ENCODE measurements at regions not wholly inside any gene's neighbourhood (a gene's known extent, or its start where the extent isn't known, plus 50 kb on each side); places are given as distances from the start of the nearest gene placed in this dataset.
A peak's percentile ranks its signal among the peaks of the same experiment; 100 is the strongest.
"Not testable (repeated sequence)": the region's sequence is repeated elsewhere in the genome, so short reads cannot be mapped to it uniquely, and the experiment has no call there.

- no peak for DNase-seq (ENCODE audit: low spot score)
Measured at GRCh38 chr4:82247629-82248028, 126.2 kb downstream of the HNRNPD start.

- DNase-seq (ENCODE audit: low spot score): no peak
Measured at GRCh38 chr4:82247171-82247570, 126.6 kb downstream of the HNRNPD start.

DNA sequence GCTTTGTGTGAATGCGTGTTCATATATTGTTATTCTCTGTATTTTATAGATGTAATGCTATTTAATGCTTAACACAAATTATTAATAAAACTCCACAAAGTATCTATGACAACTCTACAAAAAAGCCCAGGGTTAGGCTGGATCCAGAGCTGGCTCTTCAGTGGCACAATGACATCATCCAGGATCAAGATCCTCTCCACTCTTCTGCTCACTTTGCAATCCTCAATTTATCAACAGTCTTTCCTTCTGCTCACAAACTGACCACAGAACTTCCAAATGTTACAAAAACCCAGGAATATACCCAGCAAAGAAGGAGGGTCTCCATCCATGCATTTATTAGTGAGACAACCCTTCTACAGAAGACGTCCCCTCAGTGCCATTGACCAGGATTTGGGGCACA lies 132.3 kb downstream of the HNRNPD start:
- no peak for DNase-seq (ENCODE audit: low spot score)

DNA sequence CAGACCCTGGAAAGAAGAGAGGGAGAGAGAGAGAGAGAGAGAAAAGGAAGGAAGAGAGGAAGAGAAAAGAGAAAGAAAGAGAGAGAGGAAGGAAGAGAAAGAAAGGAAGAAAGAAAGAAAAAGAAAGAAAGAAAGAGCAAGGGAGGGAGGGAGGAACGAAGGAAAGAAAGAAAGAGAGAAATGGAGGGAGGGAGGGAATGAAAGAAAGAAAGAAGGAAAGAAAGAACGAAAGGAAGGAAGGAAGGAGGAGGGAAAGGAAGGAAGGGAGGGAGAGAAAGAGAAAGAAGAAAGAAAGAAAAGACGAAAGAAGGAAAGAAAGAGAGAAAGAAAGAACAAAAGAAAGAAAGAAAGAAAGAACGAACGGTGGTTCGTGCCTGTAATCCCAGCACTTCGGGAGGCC lies 133.4 kb downstream of the HNRNPD start:
- DNase-seq (ENCODE audit: low spot score): no peak

DNA sequence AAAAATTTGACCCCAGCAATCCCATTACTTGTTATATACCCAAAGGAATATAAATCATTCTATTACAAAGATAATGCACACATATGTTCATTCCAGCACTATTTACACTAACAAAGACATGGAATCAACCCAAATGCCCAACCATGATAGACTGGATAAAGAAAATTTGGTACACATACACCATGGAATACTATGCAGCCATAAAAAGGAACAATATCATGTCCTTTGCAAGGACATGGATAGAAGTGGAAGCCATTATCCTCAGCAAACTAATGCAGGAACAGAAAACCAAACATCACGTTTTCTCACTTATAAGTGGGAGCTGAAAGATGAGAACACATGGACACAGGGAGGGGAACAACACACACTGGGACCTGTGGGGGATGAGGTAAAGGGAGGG lies 136.6 kb downstream of the HNRNPD start:
- not testable (repeated sequence) for DNase-seq (ENCODE audit: low spot score)

- DNase-seq (ENCODE audit: low spot score): no peak
Measured at GRCh38 chr4:82235346-82235745, 138.4 kb downstream of the HNRNPD start.

DNA sequence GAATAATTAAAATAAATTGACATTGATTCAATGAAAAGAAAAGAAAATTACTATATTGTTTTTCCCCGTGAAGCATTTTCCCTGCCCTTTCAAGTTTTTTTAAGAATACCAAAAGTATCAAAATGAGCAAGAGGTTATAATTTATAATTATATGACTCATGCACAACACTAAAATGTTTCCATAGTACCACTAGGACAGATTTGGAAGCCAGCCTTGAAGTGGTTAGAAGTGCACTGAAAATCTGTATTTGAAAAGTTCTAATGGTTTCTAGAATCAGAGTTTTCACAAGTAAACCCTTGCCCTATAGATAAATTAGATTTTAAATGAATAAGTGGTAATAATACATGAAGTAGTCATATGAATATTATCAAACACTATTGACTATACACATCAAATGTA lies 140.9 kb downstream of the HNRNPD start:
- DNase-seq (ENCODE audit: low spot score): no peak

DNA sequence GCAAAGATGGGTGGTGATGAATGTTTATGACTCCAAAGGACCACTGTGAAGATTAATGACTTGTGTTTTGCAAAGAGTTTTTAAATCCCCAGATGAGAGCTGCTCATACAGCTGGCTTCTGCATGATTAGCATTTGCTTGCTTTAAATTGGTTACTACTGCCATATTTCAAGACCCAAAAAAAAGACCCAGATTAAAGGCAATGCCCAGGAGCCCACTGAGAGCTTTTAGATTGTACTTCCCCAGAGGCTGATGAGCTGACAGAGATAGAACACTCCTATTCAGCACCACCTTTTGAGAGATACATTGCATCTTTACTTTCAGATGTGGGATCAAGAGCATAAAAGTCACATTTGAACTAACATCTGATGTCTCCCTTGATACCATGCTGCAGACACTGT lies 142.0 kb downstream of the HNRNPD start:
- no peak for DNase-seq (ENCODE audit: low spot score)

- no peak for DNase-seq (ENCODE audit: low spot score)
Measured at GRCh38 chr4:82230306-82230705, 143.5 kb downstream of the HNRNPD start.

- DNase-seq (ENCODE audit: low spot score): no peak
Measured at GRCh38 chr4:82225030-82225429, 148.8 kb downstream of the HNRNPD start.

GRCh38 chr4:82223715-82224114 lies 150.1 kb downstream of the HNRNPD start:
- DNase-seq (ENCODE audit: low spot score): peak; percentile 84

DNA sequence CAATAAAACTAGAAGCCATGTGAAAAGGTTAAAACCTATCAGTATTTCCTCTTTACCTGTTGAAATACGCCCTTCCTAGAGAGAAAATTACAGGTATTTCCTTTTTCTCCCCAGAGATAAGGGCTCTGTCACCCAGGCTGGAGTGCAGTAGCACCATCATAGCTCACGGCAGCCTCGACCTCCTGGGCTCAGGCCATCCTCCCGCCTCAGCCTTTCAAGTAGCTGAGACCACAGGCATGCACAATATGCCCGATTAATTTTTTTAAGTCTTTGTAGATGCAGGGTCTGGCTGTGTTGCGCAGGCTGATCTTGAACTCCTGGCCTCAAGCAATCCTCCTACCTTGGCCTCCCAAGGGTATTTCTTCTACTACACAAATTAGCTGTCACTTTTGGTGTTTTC lies 154.4 kb downstream of the HNRNPD start:
- DNase-seq (ENCODE audit: low spot score): no peak

DNA sequence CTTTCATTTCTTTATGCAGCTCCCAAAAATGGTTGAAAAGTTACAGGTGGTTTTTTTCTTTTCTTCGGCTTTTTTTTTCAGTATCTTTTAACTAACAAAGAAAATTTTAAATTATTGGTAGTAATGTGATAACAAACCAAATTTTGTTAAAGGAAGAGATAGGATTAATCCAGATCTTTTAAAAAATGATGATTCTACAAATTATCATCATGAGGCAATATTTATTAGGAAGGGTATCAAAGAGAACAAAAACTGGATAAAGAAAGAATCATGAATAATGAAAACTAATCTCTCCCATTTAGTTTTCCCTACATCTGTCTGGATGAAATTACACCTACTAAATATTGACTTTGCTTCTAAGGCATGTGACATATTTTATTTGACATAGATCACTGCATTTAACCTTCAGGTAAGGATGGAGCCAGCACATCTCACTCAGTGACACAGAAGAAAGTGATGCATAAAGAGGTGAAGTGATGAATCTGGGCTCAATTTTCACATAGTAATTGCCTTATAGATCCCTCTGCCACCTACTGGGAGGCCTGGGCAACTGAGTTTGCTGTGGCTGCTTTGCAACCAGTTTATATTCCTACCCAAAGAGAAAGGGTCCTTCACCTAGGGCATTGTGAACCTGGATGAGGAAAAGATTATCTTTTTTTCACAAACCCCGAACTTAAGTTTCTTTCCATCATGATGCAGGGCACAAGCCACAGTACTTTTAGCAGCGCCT lies 155.6 kb downstream of the HNRNPD start:
- DNase-seq (ENCODE audit: low spot score): peak; percentile 50

GRCh38 chr4:82216219-82216618 lies 157.6 kb downstream of the HNRNPD start:
- no peak for DNase-seq (ENCODE audit: low spot score)

GRCh38 chr4:82215800-82216199 lies 158.0 kb downstream of the HNRNPD start:
- DNase-seq (ENCODE audit: low spot score): no peak

DNA sequence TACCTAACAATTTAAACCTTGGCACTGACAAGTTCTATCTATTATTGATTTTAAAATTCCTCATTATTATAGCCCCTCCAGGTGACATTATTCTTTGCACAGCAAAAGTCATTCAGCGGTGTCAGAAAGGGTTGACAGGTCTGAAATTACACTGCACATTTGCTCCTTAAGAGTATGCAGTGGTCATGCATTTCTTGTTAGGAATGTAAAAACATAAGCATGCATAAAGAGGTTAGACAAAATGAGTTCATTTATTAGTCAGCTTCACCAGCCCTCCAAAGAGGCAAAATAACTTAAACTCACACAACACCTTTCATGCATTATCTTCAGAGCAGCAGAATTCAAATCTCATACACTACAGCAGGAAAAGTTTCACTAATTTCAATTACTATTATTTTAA lies 158.8 kb downstream of the HNRNPD start:
- no peak for DNase-seq (ENCODE audit: low spot score)

- no peak for DNase-seq (ENCODE audit: low spot score)
Measured at GRCh38 chr4:82213485-82214417, 160.0 kb downstream of the HNRNPD start.

GRCh38 chr4:82201805-82202641 lies 171.8 kb downstream of the HNRNPD start:
- peak; percentile 81 for DNase-seq (ENCODE audit: low spot score)

GRCh38 chr4:82201303-82201702 lies 172.5 kb downstream of the HNRNPD start:
- DNase-seq (ENCODE audit: low spot score): no peak

- no peak for DNase-seq (ENCODE audit: low spot score)
Measured at GRCh38 chr4:82200046-82200445, 173.7 kb downstream of the HNRNPD start.

DNA sequence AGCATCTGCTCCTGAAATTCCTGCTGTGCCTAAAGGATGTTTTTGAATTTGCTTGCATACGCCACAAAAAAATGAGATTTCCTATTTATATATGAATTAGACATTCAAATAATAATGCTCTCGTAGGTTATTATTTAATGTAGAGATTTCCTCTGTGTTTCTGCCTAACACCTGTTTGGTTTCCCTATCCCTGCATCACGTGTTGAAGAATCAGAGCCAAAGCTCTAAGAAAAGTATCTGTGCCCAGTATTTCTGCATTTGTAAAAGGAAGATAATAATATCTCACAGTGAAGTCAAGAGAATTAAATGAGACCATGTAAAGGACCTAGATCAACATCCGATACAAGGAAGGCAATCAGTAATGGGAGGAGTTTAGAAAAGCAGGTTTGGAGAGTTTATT lies 179.5 kb downstream of the HNRNPD start:
- DNase-seq (ENCODE audit: low spot score): no peak

GRCh38 chr4:82192017-82192673 lies 181.6 kb downstream of the HNRNPD start:
- DNase-seq (ENCODE audit: low spot score): no peak

Data from NAMALWA (cell line).